K562 (cell line): ENCODE measurements at regions not wholly inside any gene's neighbourhood (a gene's known extent, or its start where the extent isn't known, plus 50 kb on each side); places are given as distances from the start of the nearest gene placed in this dataset.

ENCODE experiments used
- ATAC-seq: fragments of 200-7000 bp; cut with Tn5 transposase; 3 replicates; pipeline ENCODE4 v1.9.1; 2020; ENCODE audit warnings: moderate library complexity
- BruUV-seq: library from RNA; stranded (reverse); fragments of 400-500 nt; replicated peaks from 2 replicates; lab custom pipeline; 2021; lab: Mats Ljungman, UMichigan
- CTCF ChIA-PET: fragments of 300-600 bp; formaldehyde crosslinking; extraction: SDS; loops from one replicate; lab custom pipeline; 2021; ENCODE audit warnings: low intra/inter-chr PET ratio; lab: Yijun Ruan, JAX
- POLR2A ChIA-PET: fragments of 300-600, 350-650 bp; sonication (Branson Sonifier 250); formaldehyde crosslinking; extraction: SDS; loops from one replicate; lab custom pipeline; 2021; ENCODE audit warnings: antibody characterized with exemption, inconsistent platforms; lab: Yijun Ruan, JAX
- DNase-seq, 4 experiments: peaks; one replicate each; pipeline versions ENCODE4 v3.0.0 to v3.0.0-alpha.2; 2011 to 2018; ENCODE audit warnings: low spot score in 3 of 4, mixed read lengths in 3 of 4; ENCODE audit errors: extremely low read depth in 1 of 4
- FAIRE-seq: peaks from 2 replicates; lab custom pipeline; 2011; peaks lifted over from hg19 to GRCh38; lab: Jason Lieb, UNC
- H2AFZ ChIP-seq: 2 replicates; pipeline ENCODE4 v1.6.0; 2011; ENCODE audit warnings: low read depth, low read length, control low read depth, inconsistent platforms
- H3K27ac ChIP-seq: fragments of 200-600 bp; 3 replicates; pipeline ENCODE4 v1.8.0; 2011; ENCODE audit warnings: low read depth, mild to moderate bottlenecking, control low read depth, inconsistent platforms, low read length, moderate library complexity, mixed read lengths; ENCODE audit errors: extremely low read depth
- H3K27me3 ChIP-seq, 2 experiments: fragments of 300-600 bp in 1 of 2; 2 replicates in 1 of 2; 3 replicates in 1 of 2; pipeline versions ENCODE4 v1.6.0 to v1.8.0; 2011; ENCODE audit warnings: inconsistent platforms in 2 of 2, low read length in 2 of 2, mild to moderate bottlenecking in 1 of 2, mixed read lengths in 1 of 2, moderate library complexity in 1 of 2; ENCODE audit not compliant: control insufficient read depth in 2 of 2, insufficient read depth in 2 of 2
- H3K36me3 ChIP-seq: fragments of 300-600 bp; 3 replicates; pipeline ENCODE4 v1.8.0; 2011; ENCODE audit warnings: mild to moderate bottlenecking, low read length, inconsistent platforms; ENCODE audit not compliant: control insufficient read depth, insufficient read depth
- H3K4me1 ChIP-seq, 2 experiments: fragments of 200-600 bp in 1 of 2; replicated peaks in 1 of 2; 2 replicates in 1 of 2; 3 replicates in 1 of 2; pipeline versions ENCODE4 v1.5.1 to v1.8.0; 2011; ENCODE audit warnings: inconsistent platforms in 2 of 2, low read length in 2 of 2, mild to moderate bottlenecking in 1 of 2, mixed read lengths in 1 of 2, moderate library complexity in 1 of 2; ENCODE audit not compliant: control insufficient read depth in 2 of 2, insufficient read depth in 2 of 2
- H3K4me2 ChIP-seq: 2 replicates; pipeline ENCODE4 v1.6.1; 2011; ENCODE audit warnings: low read length, control low read depth, inconsistent platforms, mixed read lengths; ENCODE audit not compliant: insufficient read depth
- H3K4me3 ChIP-seq: fragments of 200-600 bp; sonication (generic), shearing (Covaris generic); 2 replicates; pipeline ENCODE4 v1.5.1; 2016; ENCODE audit warnings: control low read depth, inconsistent platforms
- H3K79me2 ChIP-seq: fragments of 200-600 bp; 3 replicates; pipeline ENCODE4 v1.8.0; 2011; ENCODE audit warnings: low read length, inconsistent platforms; ENCODE audit not compliant: control insufficient read depth, insufficient read depth
- H3K9ac ChIP-seq, 2 experiments: 2 replicates each; pipeline versions ENCODE4 v1.6.0 to v1.6.1; 2011; ENCODE audit warnings: low read depth in 2 of 2, low read length in 2 of 2, control low read depth in 1 of 2, inconsistent platforms in 1 of 2, mild to moderate bottlenecking in 1 of 2, mixed read lengths in 1 of 2; ENCODE audit not compliant: insufficient read depth in 1 of 2
- H3K9me1 ChIP-seq: one replicate; pipeline ENCODE4 v1.6.0; 2011; ENCODE audit warnings: inconsistent platforms, mild to moderate bottlenecking, low read length, moderate library complexity; ENCODE audit not compliant: control insufficient read depth, insufficient read depth
- H3K9me3 ChIP-seq: replicated peaks from 2 replicates; pipeline ENCODE4 v1.5.1; 2011; ENCODE audit warnings: low read depth, low read length, inconsistent platforms; ENCODE audit not compliant: control insufficient read depth, insufficient read depth
- H4K20me1 ChIP-seq: replicated peaks from 2 replicates; pipeline ENCODE4 v1.6.1; 2011; ENCODE audit warnings: low read length, inconsistent platforms, mixed read lengths; ENCODE audit not compliant: control insufficient read depth, insufficient read depth
- ARID1B ChIP-seq: fragments of 450-650 bp; IDR thresholded peaks from 2 replicates; pipeline ENCODE4 v1.6.1; 2016; ENCODE audit warnings: antibody characterized with exemption, mild to moderate bottlenecking, inconsistent platforms
- ATF3 ChIP-seq, 2 experiments: fragments of 450-650 bp in 1 of 2; sonication (generic) in 1 of 2; formaldehyde crosslinking in 1 of 2; IDR thresholded peaks in 1 of 2; conservative IDR thresholded peaks in 1 of 2; 2 replicates each; pipeline versions ENCODE4 v1.6.1 to v1.8.1; 2016 to 2023; ENCODE audit warnings: mild to moderate bottlenecking in 2 of 2, moderate library complexity in 2 of 2, inconsistent platforms in 1 of 2, missing genetic modification reagents in 1 of 2
- E2F1 ChIP-seq: sonication (generic); formaldehyde crosslinking; IDR thresholded peaks from 2 replicates; pipeline ENCODE4 v1.8.1; 2023; ENCODE audit warnings: mild to moderate bottlenecking, missing genetic modification reagents, moderate library complexity
- EGR1 ChIP-seq: fragments of 450-650 bp; conservative IDR thresholded peaks from 2 replicates; pipeline ENCODE4 v1.6.1; 2017; ENCODE audit warnings: mild to moderate bottlenecking
- HMGXB4 ChIP-seq: sonication (generic); formaldehyde crosslinking; IDR thresholded peaks from 2 replicates; pipeline ENCODE4 v1.8.1; 2023; ENCODE audit warnings: mild to moderate bottlenecking, missing genetic modification reagents
- MLX ChIP-seq, 2 experiments: fragments of 450-650 bp in 1 of 2; sonication (generic) in 1 of 2; formaldehyde crosslinking; conservative IDR thresholded peaks; 2 replicates each; pipeline versions ENCODE4 v1.4.0 to v1.8.1; 2020 to 2022; ENCODE audit warnings: mild to moderate bottlenecking in 1 of 2, missing genetic modification reagents in 1 of 2
- MTA2 ChIP-seq: fragments of 450-650 bp; IDR thresholded peaks from 2 replicates; pipeline ENCODE4 v1.6.1; 2016; ENCODE audit warnings: low read depth
- POLR2AphosphoS5 ChIP-seq: IDR thresholded peaks from 2 replicates; pipeline ENCODE4 v1.6.1; 2011; ENCODE audit warnings: mild to moderate bottlenecking, low read depth, low read length, moderate library complexity; ENCODE audit not compliant: control insufficient read depth, insufficient read depth
- STAT6 ChIP-seq: sonication (generic); formaldehyde crosslinking; IDR thresholded peaks from 2 replicates; pipeline ENCODE4 v1.8.1; 2023; ENCODE audit warnings: mild to moderate bottlenecking, missing genetic modification reagents
- TAF15 ChIP-seq: fragments of 200-400 bp; formaldehyde crosslinking; IDR thresholded peaks from 2 replicates; pipeline ENCODE4 v1.6.1; 2017; ENCODE audit warnings: mild to moderate bottlenecking, low read depth, low read length, moderate library complexity
- WGBS: fragments of 100-300 bp; shearing (Covaris generic); methylation state at CpG from one replicate; pipeline ENCODE4 v1.1.6; 2016; ENCODE audit warnings: low coverage, mixed read lengths; ENCODE audit not compliant: insufficient coverage; ENCODE audit errors: missing lambda C conversion rate; 5-methylcytosine and 5-hydroxymethylcytosine counted together
- in situ Hi-C: fragments of 300-500 bp; cut with MboI; formaldehyde crosslinking; loops from 4 replicates; pipeline ENCODE4 v1.15.0; 2018; ENCODE audit warnings: inconsistent platforms, mixed read lengths
- intact Hi-C: fragments of 100-400 bp; cut with micrococcal nuclease; formaldehyde crosslinking; loops from 2 replicates; pipeline ENCODE4 v1.14.2; 2022

- TF ChIP-seq ARID1B (no peak), POLR2AphosphoS5 (no peak)
These were observed 65.0 kb upstream of the ABL1 start (continued) for GRCh38 chr9:130770093-130770492.

GRCh38 chr9:130770679-130771442 lies 64.2 kb upstream of the ABL1 start:
- peaks cover 8% of the 10 kb centered on the region; the same call in 1 of the 2 replicates for H4K20me1 ChIP-seq
- no peak overlapping the region for H2AFZ ChIP-seq
- H3K9me1 ChIP-seq: no peaks in the 10 kb centered on the region
- no peaks in the 10 kb centered on the region for H3K27me3 ChIP-seq
- peak; percentile 79 for FAIRE-seq
- WGBS: 51% methylated on average over 2 of the region's 2 CpGs
- H3K36me3 ChIP-seq: peaks cover 18% of the 10 kb centered on the region
- H3K4me2 ChIP-seq: no peak overlapping the region
- BruUV-seq: no TSS peak
- DNase-seq: peak; percentile 91 to 98 (median 95)
- intact Hi-C loops (loop anchor here (1.0 kb wide), 4 partner anchors 92 to 275 kb away; no protein-coding TSS in a partner anchor), in situ Hi-C loops (loop anchor here (5.0 kb wide), 1 partner anchor 91 kb away; no protein-coding TSS in a partner anchor)
- ChIA-PET POLR2A (interaction anchor here (0.6 to 5.0 kb wide), 20 partner anchors 9 to 247 kb away, joined by 3 to 40 read pairs (median 4); no protein-coding TSS in a partner anchor), CTCF (interaction anchor here (0.5 to 12.9 kb wide), 20 partner anchors 10 to 444 kb away, joined by 3 to 636 read pairs (median 4); no protein-coding TSS in a partner anchor)
- no peaks in the 10 kb centered on the region for H3K79me2 ChIP-seq
- no peak overlapping the region for H3K9ac ChIP-seq
- H3K27ac ChIP-seq: no peak overlapping the region
- TF ChIP-seq TAF15 (no peak), EGR1 (no peak), E2F1 (CRISPR knock-in tag) (peak; percentile 77; the same call in 1 of the 2 replicates), MTA2 (no peak), HMGXB4 (CRISPR knock-in tag) (0 out of 2 replicates have a peak, but pooled peaks have one; percentile 21), ATF3 (IDR thresholded peaks at IDR 0.05) (no peak), ATF3 (CRISPR knock-in tag; conservative IDR thresholded peaks at IDR 0.05) (peak; percentile 88), STAT6 (CRISPR knock-in tag) (peak; percentile 97; the same call in 1 of the 2 replicates), MLX (CRISPR knock-in tag; conservative IDR thresholded peaks at IDR 0.05) (peak in 1 of 2 experiments; percentile 87; a peak in 1 of 4 replicates)
- H3K4me1 ChIP-seq: peaks cover 6 to 8% of the 10 kb centered on the region in 2 experiments; a peak in 4 of 5 replicates
- peak; percentile 89 for ATAC-seq
- H3K9me3 ChIP-seq: peaks cover 5% of the 10 kb centered on the region; the same call in 1 of the 2 replicates
- H3K4me3 ChIP-seq: no peak overlapping the region
